Hepatocyte (in vitro differentiated cells): ENCODE measurements at regions not wholly inside any gene's neighbourhood (a gene's known extent, or its start where the extent isn't known, plus 50 kb on each side); places are given as distances from the start of the nearest gene placed in this dataset.
"Not testable (repeated sequence)": the region's sequence is repeated elsewhere in the genome, so short reads cannot be mapped to it uniquely, and the experiment has no call there.

ENCODE experiments used
- DNase-seq: peaks from one replicate; pipeline ENCODE4 v3.0.0-alpha.2; 2016; ENCODE audit warnings: low spot score
- H2AFZ ChIP-seq: fragments of 200-600 bp; sonication (generic); 2 replicates; pipeline ENCODE4 v1.6.0; 2016; ENCODE audit warnings: antibody characterized with exemption, mild to moderate bottlenecking
- H3K27ac ChIP-seq: fragments of 200-600 bp; sonication (generic); 2 replicates; pipeline ENCODE4 v1.5.1; 2016; ENCODE audit warnings: mild to moderate bottlenecking
- H3K27me3 ChIP-seq: fragments of 200-600 bp; sonication (generic); 2 replicates; pipeline ENCODE4 v1.6.1; 2016
- H3K36me3 ChIP-seq: fragments of 200-600 bp; sonication (generic); replicated peaks from 2 replicates; pipeline ENCODE4 v1.5.1; 2016; ENCODE audit warnings: low read depth; ENCODE audit not compliant: insufficient read depth
- H3K4me1 ChIP-seq: fragments of 200-600 bp; sonication (generic); 2 replicates; pipeline ENCODE4 v1.5.1; 2016; ENCODE audit warnings: mild to moderate bottlenecking, moderate library complexity; ENCODE audit not compliant: insufficient read depth
- H3K4me2 ChIP-seq: fragments of 200-600 bp; sonication (generic); 2 replicates; pipeline ENCODE4 v1.6.0; 2016
- H3K4me3 ChIP-seq: fragments of 200-600 bp; sonication (generic); 2 replicates; pipeline ENCODE4 v1.5.1; 2016; ENCODE audit warnings: mild to moderate bottlenecking
- H3K79me2 ChIP-seq: fragments of 200-600 bp; sonication (generic); 2 replicates; pipeline ENCODE4 v1.6.0; 2017; ENCODE audit warnings: mild to moderate bottlenecking
- H3K9me2 ChIP-seq: fragments of 200-600 bp; sonication (generic); replicated peaks from 2 replicates; pipeline ENCODE4 v1.6.0; 2017; ENCODE audit warnings: mild to moderate bottlenecking; ENCODE audit not compliant: insufficient read depth
- H3K9me3 ChIP-seq: fragments of 200-600 bp; sonication (generic); 2 replicates; pipeline ENCODE4 v1.5.1; 2016; ENCODE audit warnings: low read depth, mild to moderate bottlenecking
- H4K20me1 ChIP-seq: fragments of 200-600 bp; sonication (generic); 2 replicates; pipeline ENCODE4 v1.6.0; 2016; ENCODE audit warnings: mild to moderate bottlenecking; ENCODE audit not compliant: insufficient read depth, poor library complexity, severe bottlenecking
- CTCF ChIP-seq: fragments of 200-600 bp; sonication (generic); IDR thresholded peaks from 2 replicates; pipeline ENCODE4 v1.5.1; 2016; ENCODE audit warnings: antibody characterized with exemption, mild to moderate bottlenecking; ENCODE audit not compliant: poor library complexity
- EZH2 ChIP-seq: fragments of 200-600 bp; sonication (generic); IDR thresholded peaks from 2 replicates; pipeline ENCODE4 v1.6.1; 2016; ENCODE audit warnings: antibody characterized with exemption, mild to moderate bottlenecking, borderline replicate concordance
- EZH2phosphoT487 ChIP-seq: fragments of 200-600 bp; sonication (generic); IDR thresholded peaks from one replicate; pipeline ENCODE4 v1.6.1; 2018; ENCODE audit warnings: antibody characterized with exemption, mild to moderate bottlenecking, low read depth, moderate library complexity; ENCODE audit not compliant: unreplicated experiment, severe bottlenecking
- WGBS: methylation state at CpG from one replicate; pipeline ENCODE4 v1.1.6; 2016; ENCODE audit warnings: low lambda C conversion rate; ENCODE audit errors: missing lambda C conversion rate; 5-methylcytosine and 5-hydroxymethylcytosine counted together

- TF ChIP-seq EZH2 (no peak), EZH2phosphoT487 (no peak), CTCF (no peak)
- Histone ChIP-seq H3K4me2 (no peak overlapping the region), H3K27me3 (no peaks in the 10 kb centered on the region), H2AFZ (no peak overlapping the region), H3K4me1 (no peaks in the 10 kb centered on the region), H3K9me3 (no peaks in the 10 kb centered on the region), H3K27ac (no peak overlapping the region), H3K9me2 (no peaks in the 10 kb centered on the region), H3K4me3 (no peak overlapping the region), H4K20me1 (no peaks in the 10 kb centered on the region), H3K79me2 (no peaks in the 10 kb centered on the region), H3K36me3 (no peaks in the 10 kb centered on the region)
- no peak for DNase-seq
Measured at GRCh38 chr14:51462706-51463105, 189.0 kb upstream of the FRMD6 start.

GRCh38 chr14:51463461-51463860 lies 188.2 kb upstream of the FRMD6 start:
- H3K9me2 ChIP-seq: no peaks in the 10 kb centered on the region
- WGBS: 96% methylated on average over 1 of the region's 1 CpG
- no peaks in the 10 kb centered on the region for H3K79me2 ChIP-seq
- H3K27ac ChIP-seq: no peak overlapping the region
- no peaks in the 10 kb centered on the region for H3K36me3 ChIP-seq
- H3K4me2 ChIP-seq: no peak overlapping the region
- H2AFZ ChIP-seq: no peak overlapping the region
- no peak for DNase-seq
- no peak for TF ChIP-seq EZH2phosphoT487
- TF ChIP-seq CTCF: no peak
- TF ChIP-seq EZH2: no peak
- no peaks in the 10 kb centered on the region for H3K27me3 ChIP-seq
- H4K20me1 ChIP-seq: no peaks in the 10 kb centered on the region
- H3K4me1 ChIP-seq: no peaks in the 10 kb centered on the region
- no peak overlapping the region for H3K4me3 ChIP-seq
- no peaks in the 10 kb centered on the region for H3K9me3 ChIP-seq

GRCh38 chr14:51464411-51464810 lies 187.3 kb upstream of the FRMD6 start:
- Histone ChIP-seq H3K9me3 (no peaks in the 10 kb centered on the region), H3K4me1 (no peaks in the 10 kb centered on the region), H3K9me2 (no peaks in the 10 kb centered on the region), H3K4me2 (no peak overlapping the region), H3K27me3 (no peaks in the 10 kb centered on the region), H3K27ac (no peak overlapping the region), H3K36me3 (no peaks in the 10 kb centered on the region), H2AFZ (no peak overlapping the region), H3K79me2 (no peaks in the 10 kb centered on the region), H4K20me1 (no peaks in the 10 kb centered on the region), H3K4me3 (no peak overlapping the region)
- DNase-seq: no peak
- 95% methylated on average over 6 of the region's 6 CpGs for WGBS
- no peak for TF ChIP-seq CTCF
- TF ChIP-seq EZH2: no peak
- no peak for TF ChIP-seq EZH2phosphoT487

GRCh38 chr14:51465486-51465885 lies 186.2 kb upstream of the FRMD6 start:
- TF ChIP-seq EZH2: no peak
- Histone ChIP-seq H3K36me3 (no peaks in the 10 kb centered on the region), H3K79me2 (no peaks in the 10 kb centered on the region), H3K9me2 (no peaks in the 10 kb centered on the region), H3K4me1 (no peaks in the 10 kb centered on the region), H4K20me1 (no peaks in the 10 kb centered on the region), H3K27me3 (no peaks in the 10 kb centered on the region), H3K9me3 (no peaks in the 10 kb centered on the region), H3K27ac (no peak overlapping the region), H2AFZ (no peak overlapping the region), H3K4me3 (no peak overlapping the region), H3K4me2 (no peak overlapping the region)
- 92% methylated on average over 1 of the region's 1 CpG for WGBS
- no peak for DNase-seq

- WGBS: 96% methylated on average over 16 of the region's 23 CpGs
- H3K79me2 ChIP-seq, H3K4me1 ChIP-seq, H3K9me2 ChIP-seq, H3K27ac ChIP-seq, H3K4me3 ChIP-seq, H3K9me3 ChIP-seq, H4K20me1 ChIP-seq, H2AFZ ChIP-seq, H3K4me2 ChIP-seq, H3K27me3 ChIP-seq, DNase-seq, H3K36me3 ChIP-seq: not testable (repeated sequence)
Measured at GRCh38 chr14:51467392-51467791, 184.3 kb upstream of the FRMD6 start.
